ENCODE measurements at regions not wholly inside any gene's neighbourhood (a gene's known extent, or its start where the extent isn't known, plus 50 kb on each side); places are given as distances from the start of the nearest gene placed in this dataset.

GRCh38 chr1:101295209-101295608 is 58.4 kb downstream of the S1PR1 start (continued):
- TF ChIP-seq CHD7 (IDR thresholded peaks at IDR 0.05; ENCODE audit: insufficient replicate concordance, low read length) (no peak), ASH2L (IDR thresholded peaks at IDR 0.05; ENCODE audit: low read length) (no peak), EZH2 (IDR thresholded peaks at IDR 0.05; ENCODE audit: low read depth, low read length, severe bottlenecking) (no peak), CREB1 (IDR thresholded peaks at IDR 0.05) (no peak), JUND (IDR thresholded peaks at IDR 0.05; ENCODE audit: low read length) (no peak), HDAC2 (IDR thresholded peaks at IDR 0.05; ENCODE audit: borderline replicate concordance in 1 of 2, low read depth in 2 of 2, low read length in 2 of 2) (no peak), CBX8 (IDR thresholded peaks at IDR 0.05; ENCODE audit: borderline replicate concordance, low read depth, low read length) (no peak), CHD1 (IDR thresholded peaks at IDR 0.05; ENCODE audit: low read depth, low read length) (no peak), EGR1 (IDR thresholded peaks at IDR 0.05; ENCODE audit: borderline replicate concordance, low read depth, low read length) (no peak), BRCA1 (IDR thresholded peaks at IDR 0.05; ENCODE audit: low read depth, low read length) (no peak), SIX5 (IDR thresholded peaks at IDR 0.05; ENCODE audit: low read depth, low read length) (no peak), KDM5A (IDR thresholded peaks at IDR 0.05; ENCODE audit: low read length) (no peak), RNF2 (IDR thresholded peaks at IDR 0.05; ENCODE audit: borderline replicate concordance, low read depth, low read length, missing control alignments, poor library complexity, severe bottlenecking) (no peak)
